GM23248 (cell line): ENCODE measurements at regions not wholly inside any gene's neighbourhood (a gene's known extent, or its start where the extent isn't known, plus 50 kb on each side); places are given as distances from the start of the nearest gene placed in this dataset.
A peak's percentile ranks its signal among the peaks of the same experiment; 100 is the strongest.

Experiments
- DNase-seq: peaks from one replicate; pipeline ENCODE4 v3.0.0-alpha.2; 2015
- H2AFZ ChIP-seq: fragments of 200-600 bp; sonication (generic); 2 replicates; pipeline ENCODE4 v1.6.1; 2016; ENCODE audit warnings: antibody characterized with exemption
- H3F3A ChIP-seq: fragments of 200-600 bp; sonication (generic); 2 replicates; pipeline ENCODE4 v1.6.1; 2016; ENCODE audit warnings: mild to moderate bottlenecking, antibody characterized with exemption, mixed run types; ENCODE audit not compliant: insufficient read depth
- H3K27ac ChIP-seq: fragments of 200-600 bp; sonication (generic); 2 replicates; pipeline ENCODE4 v1.5.1; 2016; ENCODE audit warnings: mild to moderate bottlenecking
- H3K27me3 ChIP-seq: fragments of 200-600 bp; sonication (generic); replicated peaks from 2 replicates; pipeline ENCODE4 v1.6.1; 2016; ENCODE audit warnings: mild to moderate bottlenecking; ENCODE audit not compliant: insufficient read depth
- H3K36me3 ChIP-seq: fragments of 200-600 bp; sonication (generic); 2 replicates; pipeline ENCODE4 v1.6.1; 2016; ENCODE audit warnings: low read depth, mild to moderate bottlenecking
- H3K4me1 ChIP-seq: fragments of 200-600 bp; sonication (generic); 2 replicates; pipeline ENCODE4 v1.6.1; 2016; ENCODE audit warnings: mild to moderate bottlenecking; ENCODE audit not compliant: insufficient read depth
- H3K4me2 ChIP-seq: fragments of 200-600 bp; sonication (generic); one replicate; pipeline ENCODE4 v1.6.1; 2016; ENCODE audit warnings: mild to moderate bottlenecking; ENCODE audit not compliant: unreplicated experiment
- H3K4me3 ChIP-seq: fragments of 200-600 bp; sonication (generic); 2 replicates; pipeline ENCODE4 v1.5.1; 2016; ENCODE audit warnings: mild to moderate bottlenecking
- H3K79me2 ChIP-seq: fragments of 200-600 bp; sonication (generic); 2 replicates; pipeline ENCODE4 v1.6.1; 2016; ENCODE audit warnings: mild to moderate bottlenecking; ENCODE audit not compliant: insufficient read depth
- H3K9ac ChIP-seq: fragments of 200-600 bp; sonication (generic); 2 replicates; pipeline ENCODE4 v1.6.1; 2016; ENCODE audit warnings: mild to moderate bottlenecking
- H3K9me2 ChIP-seq: fragments of 200-600 bp; sonication (generic); 2 replicates; pipeline ENCODE4 v1.6.1; 2016; ENCODE audit warnings: mixed run types, mild to moderate bottlenecking, moderate library complexity; ENCODE audit not compliant: insufficient read depth
- H3K9me3 ChIP-seq: fragments of 200-600 bp; sonication (generic); one replicate; pipeline ENCODE4 v1.6.1; 2017; ENCODE audit warnings: low read depth
- H4K20me1 ChIP-seq: fragments of 200-600 bp; sonication (generic); 2 replicates; pipeline ENCODE4 v1.6.0; 2016; ENCODE audit not compliant: insufficient read depth
- EZH2 ChIP-seq: fragments of 200-600 bp; sonication (generic); IDR thresholded peaks from 2 replicates; pipeline ENCODE4 v1.6.1; 2018; ENCODE audit warnings: antibody characterized with exemption, mild to moderate bottlenecking; ENCODE audit not compliant: insufficient read depth, poor library complexity, severe bottlenecking
- EZH2phosphoT487 ChIP-seq: fragments of 200-600 bp; sonication (generic); IDR thresholded peaks from 2 replicates; pipeline ENCODE4 v1.6.1; 2018; ENCODE audit warnings: antibody characterized with exemption, moderate library complexity, mild to moderate bottlenecking, low read depth; ENCODE audit not compliant: insufficient read depth
- WGBS, 2 experiments: methylation state at CpG; one replicate each; pipeline ENCODE4 v1.1.6; 2015 to 2017; ENCODE audit warnings: low lambda C conversion rate in 2 of 2, low coverage in 1 of 2; ENCODE audit errors: missing lambda C conversion rate in 2 of 2; 5-methylcytosine and 5-hydroxymethylcytosine counted together
- in situ Hi-C: fragments of 300-500 bp; cut with MboI; formaldehyde crosslinking; loops from 2 replicates; pipeline ENCODE4 v1.15.0; 2020

GRCh38 chrX:107507093-107507743 lies 57.8 kb downstream of the FRMPD3 start:
- no peak for DNase-seq
- no peak overlapping the region for H3K4me3 ChIP-seq
- H3K27ac ChIP-seq: no peak overlapping the region
- H3K4me2 ChIP-seq: no peak overlapping the region
- no peaks in the 10 kb centered on the region for H3K36me3 ChIP-seq
- in situ Hi-C loops: no loop called here
- H4K20me1 ChIP-seq: no peaks in the 10 kb centered on the region
- H3K9ac ChIP-seq: no peak overlapping the region
- no peaks in the 10 kb centered on the region for H3K9me3 ChIP-seq
- TF ChIP-seq EZH2 (peak; percentile 86), EZH2phosphoT487 (no peak)
- H2AFZ ChIP-seq: no peak overlapping the region
- H3K4me1 ChIP-seq: no peaks in the 10 kb centered on the region
- H3F3A ChIP-seq: no peaks in the 10 kb centered on the region
- no peaks in the 10 kb centered on the region for H3K79me2 ChIP-seq
- H3K27me3 ChIP-seq: peaks cover 34% of the 10 kb centered on the region
- H3K9me2 ChIP-seq: no peaks in the 10 kb centered on the region
- 3 to 4% methylated on average over 13 to 32 of the region's 45 CpGs for WGBS, 2 experiments

DNA sequence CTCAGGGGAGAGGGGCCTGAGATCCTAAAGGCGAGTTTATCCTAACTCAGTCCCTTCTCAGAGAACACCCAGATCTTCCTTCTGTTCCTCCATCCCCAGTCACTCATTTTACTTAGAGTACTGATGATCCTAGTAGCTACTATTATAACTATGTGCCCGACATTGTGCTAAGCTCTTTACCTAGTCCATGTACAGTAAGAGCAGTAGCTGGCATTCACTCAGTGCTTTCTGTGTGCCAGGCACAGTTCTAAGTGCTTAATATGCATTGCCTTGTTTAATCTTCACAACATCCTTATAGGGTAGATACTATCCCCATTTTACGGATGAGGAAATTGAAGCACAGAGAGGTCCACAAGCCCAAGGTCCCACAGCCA lies 58.3 kb downstream of the FRMPD3 start:
- Histone ChIP-seq H2AFZ (no peak overlapping the region), H3K36me3 (no peaks in the 10 kb centered on the region), H3K9me2 (no peaks in the 10 kb centered on the region), H3K27me3 (peaks cover 34% of the 10 kb centered on the region), H3K27ac (no peak overlapping the region), H3K9me3 (no peaks in the 10 kb centered on the region), H3K4me2 (no peak overlapping the region), H4K20me1 (no peaks in the 10 kb centered on the region), H3K79me2 (no peaks in the 10 kb centered on the region), H3K4me3 (no peak overlapping the region), H3K9ac (no peak overlapping the region), H3K4me1 (no peaks in the 10 kb centered on the region), H3F3A (no peaks in the 10 kb centered on the region)
- DNase-seq: no peak
- in situ Hi-C loops: no loop called here
- WGBS, 2 experiments: 29 to 33% methylated on average over 3 of the region's 3 CpGs
- TF ChIP-seq EZH2phosphoT487 (no peak), EZH2 (peak; percentile 76)

DNA sequence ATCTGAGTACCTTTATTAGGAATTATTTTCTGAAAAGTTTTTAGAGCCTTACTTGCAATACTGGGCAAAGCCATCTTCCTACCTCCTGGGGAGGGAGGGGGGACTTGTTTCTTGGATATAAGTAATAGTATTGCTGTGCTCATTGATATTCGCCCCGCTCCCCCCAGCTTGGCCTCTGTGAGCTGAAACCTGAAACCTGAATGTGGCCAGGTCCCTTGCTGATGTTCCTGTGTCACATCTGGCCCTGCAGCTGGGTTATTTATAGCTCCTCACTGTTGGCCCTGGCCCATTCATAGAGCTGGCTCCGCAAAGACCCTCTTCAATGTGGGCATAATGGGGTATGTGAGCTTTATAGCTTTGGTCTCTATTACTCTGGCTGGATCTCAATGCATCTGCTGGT lies 59.5 kb downstream of the FRMPD3 start:
- DNase-seq: no peak
- H3K9me3 ChIP-seq: no peaks in the 10 kb centered on the region
- H3K4me1 ChIP-seq: no peaks in the 10 kb centered on the region
- no peaks in the 10 kb centered on the region for H3F3A ChIP-seq
- H3K4me3 ChIP-seq: no peak overlapping the region
- no peak overlapping the region for H2AFZ ChIP-seq
- H3K9me2 ChIP-seq: no peaks in the 10 kb centered on the region
- H3K9ac ChIP-seq: no peak overlapping the region
- H3K27me3 ChIP-seq: peaks cover 34% of the 10 kb centered on the region
- 50 to 53% methylated on average over 3 of the region's 3 CpGs for WGBS, 2 experiments
- H3K36me3 ChIP-seq: no peaks in the 10 kb centered on the region
- no peaks in the 10 kb centered on the region for H3K79me2 ChIP-seq
- TF ChIP-seq EZH2phosphoT487: no peak
- TF ChIP-seq EZH2: no peak
- no peaks in the 10 kb centered on the region for H4K20me1 ChIP-seq
- in situ Hi-C loops: no loop called here
- H3K4me2 ChIP-seq: no peak overlapping the region
- H3K27ac ChIP-seq: no peak overlapping the region

GRCh38 chrX:107514944-107515343 lies 65.5 kb downstream of the FRMPD3 start:
- no peaks in the 10 kb centered on the region for H3K9me2 ChIP-seq
- DNase-seq: no peak
- H3K27ac ChIP-seq: no peak overlapping the region
- no peak overlapping the region for H2AFZ ChIP-seq
- no peaks in the 10 kb centered on the region for H3K79me2 ChIP-seq
- H3K36me3 ChIP-seq: no peaks in the 10 kb centered on the region
- H3K4me3 ChIP-seq: no peak overlapping the region
- 36 to 40% methylated on average over 1 to 2 of the region's 2 CpGs for WGBS, 2 experiments
- no peak overlapping the region for H3K9ac ChIP-seq
- no peaks in the 10 kb centered on the region for H3K9me3 ChIP-seq
- no peaks in the 10 kb centered on the region for H3F3A ChIP-seq
- in situ Hi-C loops: no loop called here
- H3K4me1 ChIP-seq: no peaks in the 10 kb centered on the region
- no peak overlapping the region for H3K4me2 ChIP-seq
- TF ChIP-seq EZH2 (no peak), EZH2phosphoT487 (no peak)
- no peaks in the 10 kb centered on the region for H4K20me1 ChIP-seq
- no peaks in the 10 kb centered on the region for H3K27me3 ChIP-seq
